Peyer's patch (tissue), 4 donors: ENCODE measurements at regions not wholly inside any gene's neighbourhood (a gene's known extent, or its start where the extent isn't known, plus 50 kb on each side); places are given as distances from the start of the nearest gene placed in this dataset.

ENCODE experiments used
- POLR2A ChIP-seq, 2 donors: fragments of 450-650 bp; IDR thresholded peaks; one replicate each; pipeline ENCODE4 v1.5.1; 2017; ENCODE audit warnings: antibody characterized with exemption in 2 of 2, mild to moderate bottlenecking in 2 of 2, moderate library complexity in 2 of 2
- TF ChIP-seq, protein P1 (sequence below), 6 experiments: fragments of 450-650 bp in 4 of 6; fragments of 200-600 bp in 2 of 6; sonication (generic) in 1 of 6; IDR thresholded peaks; one replicate each; pipeline ENCODE4 v1.5.1; 2017 to 2019; ENCODE audit warnings: antibody characterized with exemption in 6 of 6, mild to moderate bottlenecking in 3 of 6, moderate library complexity in 1 of 6

DNA sequence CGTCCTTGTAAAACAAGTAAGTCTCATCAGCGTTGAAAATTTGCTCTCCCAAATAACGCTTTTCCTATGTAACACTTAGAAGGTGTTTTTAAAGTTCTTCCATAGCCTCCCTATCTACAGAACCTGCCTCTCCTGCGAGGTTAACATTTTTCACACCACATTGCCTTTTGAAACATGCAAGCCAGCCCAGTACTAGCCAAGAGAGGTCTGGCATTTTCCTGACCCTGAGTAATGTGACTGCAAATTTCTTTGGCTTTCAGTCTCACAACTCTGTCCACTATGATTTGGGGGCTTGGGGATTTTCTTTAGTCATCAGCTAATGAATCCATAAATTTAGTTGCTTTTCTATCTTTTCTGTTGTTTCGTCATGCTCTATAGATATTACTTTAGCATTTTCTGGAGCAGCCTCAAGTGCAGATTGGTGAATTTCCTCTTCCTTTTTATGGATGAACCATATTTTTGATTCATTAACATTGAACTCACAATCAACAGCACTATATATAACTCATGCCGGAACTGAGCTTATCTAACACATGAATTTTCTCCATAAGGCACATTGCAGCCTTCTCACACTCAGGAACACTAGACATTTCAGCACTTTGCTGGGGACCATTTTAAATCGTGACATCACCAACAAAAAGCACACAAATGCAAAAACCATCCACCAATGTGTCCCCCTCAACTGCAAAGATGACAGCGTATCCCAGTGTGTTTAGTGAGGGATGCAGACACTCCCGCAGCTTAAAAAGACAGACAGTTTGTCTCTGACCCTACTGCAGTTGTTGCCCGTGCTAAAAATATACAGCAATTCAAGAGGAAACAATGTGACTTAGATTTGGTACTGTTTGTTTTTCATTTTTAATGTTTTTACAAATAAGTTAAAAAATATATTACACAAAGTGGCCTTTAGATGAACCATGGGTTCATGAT is 77.2 kb upstream of the SPATA31C2 start:
- TF ChIP-seq, protein P1, sequence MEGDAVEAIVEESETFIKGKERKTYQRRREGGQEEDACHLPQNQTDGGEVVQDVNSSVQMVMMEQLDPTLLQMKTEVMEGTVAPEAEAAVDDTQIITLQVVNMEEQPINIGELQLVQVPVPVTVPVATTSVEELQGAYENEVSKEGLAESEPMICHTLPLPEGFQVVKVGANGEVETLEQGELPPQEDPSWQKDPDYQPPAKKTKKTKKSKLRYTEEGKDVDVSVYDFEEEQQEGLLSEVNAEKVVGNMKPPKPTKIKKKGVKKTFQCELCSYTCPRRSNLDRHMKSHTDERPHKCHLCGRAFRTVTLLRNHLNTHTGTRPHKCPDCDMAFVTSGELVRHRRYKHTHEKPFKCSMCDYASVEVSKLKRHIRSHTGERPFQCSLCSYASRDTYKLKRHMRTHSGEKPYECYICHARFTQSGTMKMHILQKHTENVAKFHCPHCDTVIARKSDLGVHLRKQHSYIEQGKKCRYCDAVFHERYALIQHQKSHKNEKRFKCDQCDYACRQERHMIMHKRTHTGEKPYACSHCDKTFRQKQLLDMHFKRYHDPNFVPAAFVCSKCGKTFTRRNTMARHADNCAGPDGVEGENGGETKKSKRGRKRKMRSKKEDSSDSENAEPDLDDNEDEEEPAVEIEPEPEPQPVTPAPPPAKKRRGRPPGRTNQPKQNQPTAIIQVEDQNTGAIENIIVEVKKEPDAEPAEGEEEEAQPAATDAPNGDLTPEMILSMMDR (IDR thresholded peaks at IDR 0.05), result no peak
- TF ChIP-seq POLR2A (IDR thresholded peaks at IDR 0.05), result no peak
